ENCODE measurements at regions not wholly inside any gene's neighbourhood (a gene's known extent, or its start where the extent isn't known, plus 50 kb on each side); places are given as distances from the start of the nearest gene placed in this dataset.

GRCh38 chr6:67759001-67759400, 876.1 kb upstream of the ADGRB3 start:
- H2BK12ac ChIP-seq (ENCODE audit: low read depth, low read length) = no peak overlapping the region
- CTCF ChIA-PET (ENCODE audit: partially characterized antibody) = no interaction called here
- H4K8ac ChIP-seq (ENCODE audit: extremely low read depth, insufficient read depth, low read length) = no peak overlapping the region
- H2BK15ac ChIP-seq (ENCODE audit: low read length) = no peak overlapping the region
- no peak overlapping the region for H4K91ac ChIP-seq (replicated peaks; ENCODE audit: insufficient read length, low read length)
- H3K4me2 ChIP-seq (ENCODE audit: insufficient read depth in 1 of 2, low read depth in 2 of 2, low read length in 2 of 2) = no peak overlapping the region
- no peaks in the 10 kb centered on the region for H3K4me1 ChIP-seq (replicated peaks in 1 of 4; ENCODE audit: control insufficient read depth in 3 of 4, insufficient read depth in 4 of 4, low read length in 3 of 4)
- H3K23me2 ChIP-seq (ENCODE audit: low read depth, low read length) = no peaks in the 10 kb centered on the region
- H3K4ac ChIP-seq (replicated peaks; ENCODE audit: insufficient read length, low read depth, low read length) = no peak overlapping the region
- no peaks in the 10 kb centered on the region for H3K79me2 ChIP-seq (ENCODE audit: control insufficient read depth in 1 of 2, insufficient read depth in 2 of 2, low read length in 2 of 2)
- DNase-seq (ENCODE audit: low read depth in 1 of 2, low spot score in 2 of 2) = no peak
- H3K79me1 ChIP-seq (ENCODE audit: low read depth, low read length) = no peaks in the 10 kb centered on the region
- no peak overlapping the region for H2BK5ac ChIP-seq (ENCODE audit: low read depth, low read length)
- no peak overlapping the region for H3K23ac ChIP-seq (ENCODE audit: insufficient read length)
- 86% methylated on average over 1 of the region's 1 CpG; no CpG with 5 or more reads in 1 of the 2 experiments for WGBS, 2 experiments (ENCODE audit: extremely low coverage in 1 of 2, insufficient coverage in 1 of 2, insufficient read length in 1 of 2, insufficient replicate concordance in 2 of 2, low coverage in 1 of 2, low lambda C conversion rate in 2 of 2, missing lambda C conversion rate in 1 of 2)
- H2BK120ac ChIP-seq (replicated peaks; ENCODE audit: low read depth, low read length) = no peak overlapping the region
- H3K9me3 ChIP-seq (ENCODE audit: insufficient read depth in 2 of 2, low read depth in 1 of 2, low read length in 1 of 2) = no peaks in the 10 kb centered on the region
- POLR2A ChIA-PET (ENCODE audit: partially characterized antibody) = no interaction called here
- H2AK5ac ChIP-seq (ENCODE audit: low read depth, low read length) = no peak overlapping the region
- H4K5ac ChIP-seq (ENCODE audit: insufficient read length, low read depth, low read length) = no peak overlapping the region
- no peak for TF ChIP-seq POLR2AphosphoS5 (IDR thresholded peaks at IDR 0.05; ENCODE audit: low read depth, low read length)
- no peak overlapping the region for H3K18ac ChIP-seq (ENCODE audit: extremely low read depth, low read length)
- no peak overlapping the region for H3K9ac ChIP-seq (replicated peaks in 1 of 4; ENCODE audit: extremely low read depth in 1 of 4, low read depth in 3 of 4, low read length in 3 of 4)
- H3K36me3 ChIP-seq (ENCODE audit: control insufficient read depth in 2 of 4, insufficient read depth in 4 of 4, low read length in 3 of 4) = no peaks in the 10 kb centered on the region
- no peak overlapping the region for H3K14ac ChIP-seq (ENCODE audit: insufficient read length)
- H3K27ac ChIP-seq (ENCODE audit: low read depth, low read length) = no peak overlapping the region
- FAIRE-seq = no peak
- H4K20me1 ChIP-seq (replicated peaks in 1 of 2; ENCODE audit: control insufficient read depth in 1 of 2, insufficient read depth in 2 of 2, low read length in 2 of 2) = no peaks in the 10 kb centered on the region
- H3K56ac ChIP-seq (replicated peaks; ENCODE audit: insufficient read length, low read depth, low read length) = no peak overlapping the region
- no peak overlapping the region for H2AFZ ChIP-seq (ENCODE audit: low read length)
- no peak overlapping the region for H2BK20ac ChIP-seq (ENCODE audit: low read length)
- H3K4me3 ChIP-seq (ENCODE audit: extremely low read depth in 1 of 4, insufficient read depth in 2 of 4, low read depth in 3 of 4, low read length in 4 of 4) = no peak overlapping the region
- H3K27me3 ChIP-seq (replicated peaks in 1 of 4; ENCODE audit: control insufficient read depth in 3 of 4, extremely low read depth in 1 of 4, insufficient read depth in 3 of 4, low read length in 3 of 4) = no peaks in the 10 kb centered on the region

Measured in H1 (cell line).